Right atrium auricular region (tissue), 2 donors: ENCODE measurements at regions not wholly inside any gene's neighbourhood (a gene's known extent, or its start where the extent isn't known, plus 50 kb on each side); places are given as distances from the start of the nearest gene placed in this dataset.

ENCODE experiments used
- DNase-seq: peaks from one replicate; pipeline ENCODE4 v3.0.0-alpha.2; 2019; ENCODE audit warnings: low spot score
- H3K27ac ChIP-seq, 2 donors: fragments of 200-600 bp; sonication (generic); 1 replicate in 1 of 2; 2 replicates in 1 of 2; pipeline ENCODE4 v1.5.1; 2016 to 2019
- H3K27me3 ChIP-seq, 2 donors: fragments of 200-600 bp; sonication (generic); one replicate each; pipeline versions ENCODE4 v1.5.1 to v1.6.0; 2017 to 2019
- H3K36me3 ChIP-seq: fragments of 200-600 bp; sonication (generic); one replicate; pipeline ENCODE4 v1.5.1; 2016
- H3K4me1 ChIP-seq, 2 donors: fragments of 200-600 bp; sonication (generic); one replicate each; pipeline versions ENCODE4 v1.5.1 to v1.6.0; 2017 to 2019
- H3K4me3 ChIP-seq, 2 donors: fragments of 200-600 bp; sonication (generic); 1 replicate in 1 of 2; 2 replicates in 1 of 2; pipeline ENCODE4 v1.5.1; 2017 to 2019; ENCODE audit warnings: mild to moderate bottlenecking in 1 of 2, moderate library complexity in 1 of 2
- H3K9me3 ChIP-seq, 2 donors: fragments of 200-600 bp; sonication (generic); one replicate each; pipeline ENCODE4 v1.5.1; 2019
- CTCF ChIP-seq, 2 donors: fragments of 200-600 bp; sonication (generic); IDR thresholded peaks; one replicate each; pipeline ENCODE4 v1.5.1; 2019; ENCODE audit warnings: antibody characterized with exemption in 2 of 2

GRCh38 chr3:113051787-113052186 lies 61.0 kb downstream of the GTPBP8 start:
- DNase-seq, result no peak
- H3K36me3 ChIP-seq, result no peaks in the 10 kb centered on the region
- H3K4me1 ChIP-seq, result peaks cover 0 to 8% of the 10 kb centered on the region in 2 donors
- no peaks in the 10 kb centered on the region for H3K27me3 ChIP-seq
- no peak overlapping the region for H3K27ac ChIP-seq
- H3K4me3 ChIP-seq, result no peak overlapping the region
- no peaks in the 10 kb centered on the region for H3K9me3 ChIP-seq
- no peak for TF ChIP-seq CTCF (IDR thresholded peaks at IDR 0.05)

- DNase-seq, result no peak
- no peak overlapping the region for H3K4me3 ChIP-seq
- H3K9me3 ChIP-seq, result no peaks in the 10 kb centered on the region
- TF ChIP-seq CTCF (IDR thresholded peaks at IDR 0.05), result no peak
- H3K27ac ChIP-seq, result no peak overlapping the region
- peaks cover 0 to 8% of the 10 kb centered on the region in 2 donors for H3K4me1 ChIP-seq
- H3K36me3 ChIP-seq, result no peaks in the 10 kb centered on the region
- H3K27me3 ChIP-seq, result no peaks in the 10 kb centered on the region
Observed at GRCh38 chr3:113053169-113053568, 62.4 kb downstream of the GTPBP8 start.

DNA sequence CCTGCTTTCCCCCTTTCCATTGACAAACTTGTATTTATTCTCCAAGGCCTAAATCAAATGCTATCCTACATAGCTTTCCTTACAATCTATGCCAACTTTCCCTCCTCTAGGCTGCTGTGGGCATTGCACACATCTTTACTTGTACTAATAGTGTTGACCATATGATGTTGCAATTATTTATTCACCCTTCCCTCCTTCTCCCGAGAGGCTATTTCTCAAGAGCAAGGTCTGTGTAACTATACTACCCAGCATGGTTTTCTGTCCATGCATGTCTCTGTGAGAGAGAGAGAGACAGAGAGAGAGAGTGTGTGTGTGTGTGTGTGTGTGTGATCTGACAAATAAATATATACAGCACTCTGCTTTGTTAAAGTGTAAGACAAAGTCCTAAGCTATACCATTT lies 63.8 kb downstream of the GTPBP8 start:
- H3K4me1 ChIP-seq, result peaks cover 0 to 8% of the 10 kb centered on the region in 2 donors
- no peaks in the 10 kb centered on the region for H3K9me3 ChIP-seq
- H3K27me3 ChIP-seq, result no peaks in the 10 kb centered on the region
- H3K36me3 ChIP-seq, result no peaks in the 10 kb centered on the region
- no peak overlapping the region for H3K27ac ChIP-seq
- no peak for TF ChIP-seq CTCF (IDR thresholded peaks at IDR 0.05)
- H3K4me3 ChIP-seq, result no peak overlapping the region
- DNase-seq, result no peak

DNA sequence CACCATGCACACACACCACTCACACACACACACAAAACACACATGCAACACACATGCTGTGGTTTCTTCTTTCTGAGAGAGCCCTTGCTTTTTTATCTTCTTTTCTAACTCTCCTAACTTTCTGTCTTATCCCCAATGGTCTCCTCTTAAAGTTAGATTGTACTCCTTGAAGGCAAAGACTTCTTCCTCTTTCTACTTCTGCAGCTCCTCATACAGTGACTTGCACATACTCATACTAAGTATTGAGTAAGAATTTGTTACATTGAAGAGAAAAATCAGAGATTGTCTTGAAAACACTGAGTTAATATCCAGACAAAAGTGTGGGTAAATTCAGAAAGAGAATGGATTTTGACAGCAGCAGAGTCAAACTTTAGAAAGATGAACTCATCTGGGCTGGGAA lies 64.4 kb downstream of the GTPBP8 start:
- no peak for DNase-seq
- H3K27me3 ChIP-seq, result no peaks in the 10 kb centered on the region
- peaks cover 0 to 8% of the 10 kb centered on the region in 2 donors for H3K4me1 ChIP-seq
- TF ChIP-seq CTCF (IDR thresholded peaks at IDR 0.05), result no peak
- H3K27ac ChIP-seq, result no peak overlapping the region
- no peaks in the 10 kb centered on the region for H3K9me3 ChIP-seq
- no peak overlapping the region for H3K4me3 ChIP-seq
- no peaks in the 10 kb centered on the region for H3K36me3 ChIP-seq

GRCh38 chr3:113055961-113056360 lies 65.2 kb downstream of the GTPBP8 start:
- H3K27me3 ChIP-seq, result no peaks in the 10 kb centered on the region
- DNase-seq, result no peak
- H3K4me3 ChIP-seq, result no peak overlapping the region
- H3K36me3 ChIP-seq, result no peaks in the 10 kb centered on the region
- H3K9me3 ChIP-seq, result no peaks in the 10 kb centered on the region
- peaks cover 0 to 8% of the 10 kb centered on the region in 2 donors for H3K4me1 ChIP-seq
- no peak for TF ChIP-seq CTCF (IDR thresholded peaks at IDR 0.05)
- no peak overlapping the region for H3K27ac ChIP-seq

DNA sequence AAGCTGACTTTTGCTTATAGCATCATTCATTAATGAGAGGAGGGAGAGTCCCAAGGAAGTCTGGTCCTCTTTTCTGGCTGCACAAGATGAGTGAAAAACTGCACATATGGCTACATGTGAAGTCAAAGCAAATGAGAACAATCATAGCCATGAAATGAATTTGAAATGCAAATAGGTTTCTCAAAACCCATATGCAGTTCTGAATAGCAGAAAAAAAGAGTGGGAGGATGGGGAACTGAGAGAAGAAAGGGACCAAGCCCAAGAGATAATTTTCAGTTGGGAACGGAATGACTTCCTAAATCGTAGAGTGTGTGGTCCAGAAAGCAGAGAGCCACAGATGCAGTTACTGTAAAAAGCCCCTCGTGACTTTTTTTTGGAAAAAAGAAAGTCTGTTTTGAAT lies 66.3 kb downstream of the GTPBP8 start:
- no peak overlapping the region for H3K4me3 ChIP-seq
- no peaks in the 10 kb centered on the region for H3K9me3 ChIP-seq
- H3K27me3 ChIP-seq, result no peaks in the 10 kb centered on the region
- TF ChIP-seq CTCF (IDR thresholded peaks at IDR 0.05), result no peak
- H3K27ac ChIP-seq, result no peak overlapping the region
- no peak for DNase-seq
- no peaks in the 10 kb centered on the region for H3K4me1 ChIP-seq
- H3K36me3 ChIP-seq, result no peaks in the 10 kb centered on the region
